Lower leg skin (tissue), 4 donors: ENCODE measurements at regions not wholly inside any gene's neighbourhood (a gene's known extent, or its start where the extent isn't known, plus 50 kb on each side); places are given as distances from the start of the nearest gene placed in this dataset.

Source experiments
- DNase-seq, 2 donors: peaks; one replicate each; pipeline ENCODE4 v3.0.0-alpha.2; 2019; ENCODE audit warnings: low spot score in 2 of 2
- H3K4me3 ChIP-seq: fragments of 200-600 bp; sonication (generic); 2 replicates; pipeline ENCODE4 v1.5.1; 2017; ENCODE audit warnings: mild to moderate bottlenecking, low read depth; ENCODE audit not compliant: poor library complexity, severe bottlenecking
- CTCF ChIP-seq, 3 donors: fragments of 450-650 bp; IDR thresholded peaks; one replicate each; pipeline ENCODE4 v1.5.1; 2016; ENCODE audit warnings: antibody characterized with exemption in 3 of 3, mild to moderate bottlenecking in 3 of 3, moderate library complexity in 2 of 3
- POLR2A ChIP-seq, 2 donors: fragments of 450-650 bp; IDR thresholded peaks; one replicate each; pipeline ENCODE4 v1.6.1; 2016 to 2017; ENCODE audit warnings: antibody characterized with exemption in 2 of 2, mild to moderate bottlenecking in 1 of 2, moderate library complexity in 1 of 2
- WGBS, 2 donors: methylation state at CpG; one replicate each; pipeline ENCODE4 v1.1.5; 2018; 5-methylcytosine and 5-hydroxymethylcytosine counted together
- intact Hi-C: fragments of 100-400 bp; cut with DNase I; formaldehyde crosslinking; loops from one replicate; pipeline ENCODE4 v1.15.0; 2023; ENCODE audit warnings: low total_unique reads

GRCh38 chr5:159764283-159765134, 151.8 kb upstream of the ADRA1B start:
- no peak overlapping the region for H3K4me3 ChIP-seq
- DNase-seq, result no peak
- TF ChIP-seq POLR2A (IDR thresholded peaks at IDR 0.05), result no peak
- TF ChIP-seq CTCF (IDR thresholded peaks at IDR 0.05), result no peak
- 31 to 42% methylated on average over 7 of the region's 7 CpGs for WGBS, 2 donors
- intact Hi-C loops, result no loop called here

GRCh38 chr5:159765135-159765433, 151.2 kb upstream of the ADRA1B start:
- TF ChIP-seq POLR2A (IDR thresholded peaks at IDR 0.05) (no peak), CTCF (IDR thresholded peaks at IDR 0.05) (no peak)
- DNase-seq, result no peak
- intact Hi-C loops, result no loop called here
- no peak overlapping the region for H3K4me3 ChIP-seq
- 41 to 45% methylated on average over 6 of the region's 6 CpGs for WGBS, 2 donors

- TF ChIP-seq POLR2A (IDR thresholded peaks at IDR 0.05) (no peak), CTCF (IDR thresholded peaks at IDR 0.05) (no peak)
- H3K4me3 ChIP-seq, result no peak overlapping the region
- DNase-seq, result no peak
- intact Hi-C loops, result no loop called here
- 68 to 75% methylated on average over 8 of the region's 8 CpGs for WGBS, 2 donors
Measured at GRCh38 chr5:159765760-159766517, 150.3 kb upstream of the ADRA1B start.

GRCh38 chr5:159768243-159768642, 148.0 kb upstream of the ADRA1B start:
- TF ChIP-seq CTCF (IDR thresholded peaks at IDR 0.05), result no peak
- no peak for TF ChIP-seq POLR2A (IDR thresholded peaks at IDR 0.05)
- DNase-seq, result no peak
- intact Hi-C loops, result no loop called here
- WGBS, 2 donors, result 34 to 46% methylated on average over 2 of the region's 2 CpGs
- no peak overlapping the region for H3K4me3 ChIP-seq

- no peak for DNase-seq
- 59 to 67% methylated on average over 6 of the region's 6 CpGs for WGBS, 2 donors
- no peak for TF ChIP-seq CTCF (IDR thresholded peaks at IDR 0.05)
- intact Hi-C loops, result no loop called here
- no peak overlapping the region for H3K4me3 ChIP-seq
Measured at GRCh38 chr5:159772698-159773061, 143.6 kb upstream of the ADRA1B start.
